Stomach (tissue), 8 donors: ENCODE measurements at regions not wholly inside any gene's neighbourhood (a gene's known extent, or its start where the extent isn't known, plus 50 kb on each side); places are given as distances from the start of the nearest gene placed in this dataset.

Experiments used
- DNase-seq, 2 donors: peaks; one replicate each; pipeline versions ENCODE4 v3.0.0 to v3.0.0-alpha.2; 2013 to 2019
- H3K27ac ChIP-seq, 5 donors: fragments of 200-600 bp in 4 of 5; sonication (generic) in 4 of 5; one replicate each; pipeline ENCODE4 v1.5.1; 2013 to 2019; ENCODE audit warnings: mild to moderate bottlenecking in 1 of 5, moderate library complexity in 1 of 5
- H3K27me3 ChIP-seq, 3 donors: fragments of 200-600 bp; sonication (generic); one replicate each; pipeline ENCODE4 v1.5.1; 2017 to 2019; ENCODE audit warnings: mixed run types in 1 of 3
- H3K36me3 ChIP-seq, 4 donors: fragments of 200-600 bp; sonication (generic); 1 replicate in 3 of 4; 2 replicates in 1 of 4; pipeline ENCODE4 v1.5.1; 2016 to 2019
- H3K4me1 ChIP-seq, 4 donors: fragments of 200-600 bp; sonication (generic); one replicate each; pipeline ENCODE4 v1.5.1; 2016 to 2019
- H3K4me3 ChIP-seq, 4 donors: fragments of 200-600 bp; sonication (generic) in 3 of 4; one replicate each; pipeline ENCODE4 v1.5.1; 2016 to 2019; ENCODE audit warnings: mild to moderate bottlenecking in 1 of 4
- H3K9me3 ChIP-seq, 4 donors: fragments of 200-600 bp; sonication (generic); one replicate each; pipeline ENCODE4 v1.5.1; 2016 to 2019
- EP300 ChIP-seq: sonication (generic); formaldehyde crosslinking; IDR thresholded peaks from one replicate; pipeline ENCODE4 v1.6.1; 2017; ENCODE audit warnings: antibody characterized with exemption
- POLR2AphosphoS5 ChIP-seq, 3 donors: sonication (generic); formaldehyde crosslinking; IDR thresholded peaks; one replicate each; pipeline ENCODE4 v1.6.1; 2016; ENCODE audit warnings: antibody characterized with exemption in 3 of 3
- WGBS, 5 donors: extraction: QIAGEN DNeasy Blood & Tissue Kit in 3 of 5; methylation state at CpG; one replicate each; pipeline versions ENCODE4 v1.1.5 to v1.1.7; 2013 to 2018; 5-methylcytosine and 5-hydroxymethylcytosine counted together
- intact Hi-C: fragments of 100-400 bp; cut with DNase I; formaldehyde crosslinking; loops from one replicate; pipeline ENCODE4 v1.15.1; 2023; ENCODE audit warnings: low total_unique reads
- donor health status: healthy with polysubstance abuse.
- donor health status: Bipolar disorder and iron deficiency.
- donor health status: healthy.

- H3K36me3 ChIP-seq = no peaks in the 10 kb centered on the region
- no peak for DNase-seq
- H3K4me3 ChIP-seq = no peak overlapping the region
- intact Hi-C loops = no loop called here
- H3K27ac ChIP-seq = no peak overlapping the region
- peaks cover 0 to 6% (median 0%) of the 10 kb centered on the region in 4 donors for H3K4me1 ChIP-seq
- WGBS, 5 donors = 0 to 30% (median 20%) methylated on average over 1 of the region's 1 CpG
- H3K9me3 ChIP-seq = peaks cover 0 to 19% (median 12%) of the 10 kb centered on the region in 4 donors
- TF ChIP-seq EP300 (no peak), POLR2AphosphoS5 (IDR thresholded peaks at IDR 0.05) (no peak)
- no peaks in the 10 kb centered on the region for H3K27me3 ChIP-seq
These were observed 50.1 kb upstream of the DRGX start for GRCh38 chr10:49446031-49446430.
